Coronary artery (tissue), 2 donors: ENCODE measurements at regions not wholly inside any gene's neighbourhood (a gene's known extent, or its start where the extent isn't known, plus 50 kb on each side); places are given as distances from the start of the nearest gene placed in this dataset.

Experiments
- DNase-seq: peaks from one replicate; pipeline ENCODE4 v3.0.0-alpha.2; 2017; ENCODE audit warnings: low spot score
- H3K27ac ChIP-seq, 2 donors: fragments of 200-600 bp; sonication (generic); one replicate each; pipeline ENCODE4 v1.5.1; 2016 to 2019
- H3K4me3 ChIP-seq: fragments of 200-600 bp; sonication (generic); 2 replicates; pipeline ENCODE4 v1.5.1; 2016; ENCODE audit warnings: mild to moderate bottlenecking, moderate library complexity
- CTCF ChIP-seq: fragments of 200-600 bp; sonication (generic); IDR thresholded peaks from one replicate; pipeline ENCODE4 v1.5.1; 2019; ENCODE audit warnings: antibody characterized with exemption

- Histone ChIP-seq H3K4me3 (no peak overlapping the region), H3K27ac (no peak overlapping the region)
- no peak for TF ChIP-seq CTCF
- DNase-seq: no peak
Observed at GRCh38 chr15:38863381-38863780, 298.8 kb upstream of the RASGRP1 start.

- Histone ChIP-seq H3K27ac (peak overlapping the region in 1 of 2 donors; percentile 84), H3K4me3 (peak overlapping the region; percentile 44)
- TF ChIP-seq CTCF: no peak
- DNase-seq: no peak
Observed at GRCh38 chr15:38864122-38864521, 299.5 kb upstream of the RASGRP1 start.

GRCh38 chr15:38864827-38865581 is 300.4 kb upstream of the RASGRP1 start:
- TF ChIP-seq CTCF: no peak

GRCh38 chr15:38867556-38867955 is 302.9 kb upstream of the RASGRP1 start:
- H3K4me3 ChIP-seq: no peak overlapping the region
- no peak for DNase-seq
- H3K27ac ChIP-seq: peak overlapping the region in 1 of 2 donors; percentile 15
- no peak for TF ChIP-seq CTCF

More at GRCh38 chr15:38864827-38865581, 300.4 kb upstream of the RASGRP1 start:
- DNase-seq: peak; percentile 80
- Histone ChIP-seq H3K4me3 (peak overlapping the region; percentile 44), H3K27ac (peak overlapping the region in 1 of 2 donors; percentile 84)

GRCh38 chr15:38868326-38869114 is 303.9 kb upstream of the RASGRP1 start:
- no peak for DNase-seq
- no peak for TF ChIP-seq CTCF
- Histone ChIP-seq H3K27ac (peak overlapping the region in 1 of 2 donors; percentile 20), H3K4me3 (no peak overlapping the region)

GRCh38 chr15:38871638-38872037 is 307.0 kb upstream of the RASGRP1 start:
- no peak overlapping the region for H3K4me3 ChIP-seq
- DNase-seq: no peak
- no peak overlapping the region for H3K27ac ChIP-seq
- TF ChIP-seq CTCF: no peak
